Liver (tissue), 8 donors: ENCODE measurements at regions not wholly inside any gene's neighbourhood (a gene's known extent, or its start where the extent isn't known, plus 50 kb on each side); places are given as distances from the start of the nearest gene placed in this dataset.

Experiments
- DNase-seq: peaks from one replicate; pipeline ENCODE4 v3.0.0-alpha.2; 2017; ENCODE audit warnings: low spot score
- H3K27ac ChIP-seq, 2 donors: one replicate each; pipeline ENCODE4 v1.7.0; 2013; ENCODE audit warnings: inconsistent platforms in 2 of 2, low read length in 2 of 2, control low read depth in 1 of 2, low read depth in 1 of 2, mild to moderate bottlenecking in 1 of 2
- H3K27me3 ChIP-seq, 4 donors: one replicate each; pipeline versions ENCODE4 v1.6.1 to v1.7.0; 2013; ENCODE audit warnings: low read length in 3 of 4, inconsistent platforms in 1 of 4, mild to moderate bottlenecking in 1 of 4, moderate library complexity in 1 of 4; ENCODE audit not compliant: control insufficient read depth in 4 of 4, insufficient read depth in 4 of 4
- H3K36me3 ChIP-seq, 4 donors: one replicate each; pipeline versions ENCODE4 v1.6.1 to v1.7.0; 2013; ENCODE audit warnings: low read length in 3 of 4, mild to moderate bottlenecking in 3 of 4, low read depth in 1 of 4, moderate library complexity in 1 of 4; ENCODE audit not compliant: control insufficient read depth in 4 of 4, insufficient read depth in 3 of 4
- H3K4me1 ChIP-seq, 4 donors: one replicate each; pipeline versions ENCODE4 v1.6.1 to v1.7.0; 2013; ENCODE audit warnings: low read length in 3 of 4, mild to moderate bottlenecking in 3 of 4, moderate library complexity in 1 of 4; ENCODE audit not compliant: control insufficient read depth in 4 of 4, insufficient read depth in 4 of 4
- H3K4me3 ChIP-seq, 3 donors: one replicate each; pipeline versions ENCODE4 v1.6.1 to v1.7.0; 2013; ENCODE audit warnings: low read length in 3 of 3, control low read depth in 1 of 3, low read depth in 1 of 3, mild to moderate bottlenecking in 1 of 3
- H3K9ac ChIP-seq, 2 donors: one replicate each; pipeline ENCODE4 v1.7.0; 2013; ENCODE audit warnings: low read length in 2 of 2, mild to moderate bottlenecking in 2 of 2, moderate library complexity in 2 of 2, control low read depth in 1 of 2, low read depth in 1 of 2
- H3K9me3 ChIP-seq, 4 donors: one replicate each; pipeline versions ENCODE4 v1.6.1 to v1.7.0; 2013; ENCODE audit warnings: low read length in 3 of 4; ENCODE audit not compliant: control insufficient read depth in 4 of 4
- EGR1 ChIP-seq, 2 donors: IDR thresholded peaks; 2 replicates each; pipeline ENCODE4 v1.6.1; 2016 to 2018; ENCODE audit warnings: antibody characterized with exemption in 2 of 2, low read depth in 2 of 2
- FOXA1 ChIP-seq: IDR thresholded peaks from 2 replicates; pipeline ENCODE4 v1.6.1; 2016; ENCODE audit warnings: antibody characterized with exemption
- FOXA2 ChIP-seq: IDR thresholded peaks from 2 replicates; pipeline ENCODE4 v1.6.1; 2016; ENCODE audit warnings: antibody characterized with exemption
- GABPA ChIP-seq, 2 donors: IDR thresholded peaks in 1 of 2; conservative IDR thresholded peaks in 1 of 2; 2 replicates each; pipeline ENCODE4 v1.6.1; 2016; ENCODE audit warnings: antibody characterized with exemption in 2 of 2, mild to moderate bottlenecking in 1 of 2, moderate library complexity in 1 of 2
- HNF4A ChIP-seq, 2 donors: conservative IDR thresholded peaks; 2 replicates each; pipeline ENCODE4 v1.6.1; 2016; ENCODE audit warnings: antibody characterized with exemption in 2 of 2, mild to moderate bottlenecking in 2 of 2
- HNF4G ChIP-seq: IDR thresholded peaks from 2 replicates; pipeline ENCODE4 v1.6.1; 2016; ENCODE audit warnings: antibody characterized with exemption
- NR2F2 ChIP-seq: IDR thresholded peaks from 2 replicates; pipeline ENCODE4 v1.6.1; 2016; ENCODE audit warnings: antibody characterized with exemption
- RXRA ChIP-seq, 2 donors: IDR thresholded peaks; 2 replicates each; pipeline ENCODE4 v1.6.1; 2017 to 2018; ENCODE audit warnings: antibody characterized with exemption in 2 of 2, mild to moderate bottlenecking in 1 of 2
- SP1 ChIP-seq: IDR thresholded peaks from 2 replicates; pipeline ENCODE4 v1.6.1; 2018; ENCODE audit warnings: antibody characterized with exemption, mild to moderate bottlenecking
- TAF1 ChIP-seq: conservative IDR thresholded peaks from 2 replicates; pipeline ENCODE4 v1.6.1; 2016; ENCODE audit warnings: antibody characterized with exemption, mild to moderate bottlenecking
- YY1 ChIP-seq: IDR thresholded peaks from 2 replicates; pipeline ENCODE4 v1.6.1; 2016; ENCODE audit warnings: antibody characterized with exemption, mild to moderate bottlenecking
- WGBS: extraction: QIAGEN DNeasy Blood & Tissue Kit; methylation state at CpG from one replicate; pipeline ENCODE4 v1.1.7; 2013; 5-methylcytosine and 5-hydroxymethylcytosine counted together
- TF ChIP-seq, protein P1 (sequence below): IDR thresholded peaks from 2 replicates; pipeline ENCODE4 v1.6.1; 2016; ENCODE audit warnings: antibody characterized with exemption
- TF ChIP-seq, protein P2 (sequence below): IDR thresholded peaks from 2 replicates; pipeline ENCODE4 v1.6.1; 2016; ENCODE audit warnings: antibody characterized with exemption
- TF ChIP-seq, protein P3 (sequence below): fragments of 150-350 bp; IDR thresholded peaks from 2 replicates; pipeline ENCODE4 v1.5.1; 2017; ENCODE audit warnings: improper control_type of control experiment, low read depth, low read length; ENCODE audit not compliant: missing input control
- TF ChIP-seq, protein P4 (sequence below): IDR thresholded peaks from 2 replicates; pipeline ENCODE4 v1.6.1; 2016; ENCODE audit warnings: antibody characterized with exemption, mild to moderate bottlenecking
- TF ChIP-seq, protein P5 (sequence below): IDR thresholded peaks from 2 replicates; pipeline ENCODE4 v1.6.1; 2016; ENCODE audit warnings: antibody characterized with exemption
- donor health status: healthy.
- donor health status: healthy.
- donor health status: healthy.
- donor health status: healthy.
- donor health status: healthy.

DNA sequence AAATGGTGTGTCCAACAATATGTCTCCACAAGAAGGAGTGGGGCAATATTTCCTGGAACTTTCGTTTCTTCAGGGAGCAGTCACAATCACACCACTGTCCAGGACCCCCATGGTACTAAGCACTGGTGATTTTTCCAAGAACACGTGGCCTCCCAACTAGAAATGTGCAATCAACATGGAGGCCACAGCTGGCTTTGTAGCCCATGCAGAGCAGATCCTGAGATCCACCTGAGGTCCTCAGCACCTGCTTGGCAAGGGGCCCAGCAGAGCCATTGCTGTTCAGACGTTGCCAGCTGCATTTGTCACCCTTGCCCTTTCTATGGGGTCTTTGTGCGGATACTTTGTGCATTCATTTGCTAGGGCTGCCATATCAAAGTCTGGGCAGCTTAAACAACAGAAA lies 334.5 kb upstream of the IRX4 start:
- H3K9ac ChIP-seq = no peak overlapping the region
- H3K9me3 ChIP-seq = no peaks in the 10 kb centered on the region
- no peaks in the 10 kb centered on the region for H3K4me1 ChIP-seq
- no peak for DNase-seq
- 60% methylated on average over 4 of the region's 4 CpGs for WGBS
- no peaks in the 10 kb centered on the region for H3K36me3 ChIP-seq
- H3K27me3 ChIP-seq = no peaks in the 10 kb centered on the region
- no peak overlapping the region for H3K27ac ChIP-seq
- TF ChIP-seq TAF1 (no peak), SP1 (no peak), GABPA (IDR thresholded peaks at IDR 0.05 in 1 of 2, conservative IDR thresholded peaks at IDR 0.05 in 1 of 2) (no peak), YY1 (no peak), FOXA2 (no peak), FOXA1 (no peak), RXRA (IDR thresholded peaks at IDR 0.05) (no peak), HNF4A (conservative IDR thresholded peaks at IDR 0.05) (no peak), HNF4G (no peak), NR2F2 (no peak)
- TF ChIP-seq, protein P1, sequence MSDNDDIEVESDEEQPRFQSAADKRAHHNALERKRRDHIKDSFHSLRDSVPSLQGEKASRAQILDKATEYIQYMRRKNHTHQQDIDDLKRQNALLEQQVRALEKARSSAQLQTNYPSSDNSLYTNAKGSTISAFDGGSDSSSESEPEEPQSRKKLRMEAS = no peak
- TF ChIP-seq, protein P2, sequence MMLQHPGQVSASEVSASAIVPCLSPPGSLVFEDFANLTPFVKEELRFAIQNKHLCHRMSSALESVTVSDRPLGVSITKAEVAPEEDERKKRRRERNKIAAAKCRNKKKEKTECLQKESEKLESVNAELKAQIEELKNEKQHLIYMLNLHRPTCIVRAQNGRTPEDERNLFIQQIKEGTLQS = no peak
- TF ChIP-seq, protein P3, sequence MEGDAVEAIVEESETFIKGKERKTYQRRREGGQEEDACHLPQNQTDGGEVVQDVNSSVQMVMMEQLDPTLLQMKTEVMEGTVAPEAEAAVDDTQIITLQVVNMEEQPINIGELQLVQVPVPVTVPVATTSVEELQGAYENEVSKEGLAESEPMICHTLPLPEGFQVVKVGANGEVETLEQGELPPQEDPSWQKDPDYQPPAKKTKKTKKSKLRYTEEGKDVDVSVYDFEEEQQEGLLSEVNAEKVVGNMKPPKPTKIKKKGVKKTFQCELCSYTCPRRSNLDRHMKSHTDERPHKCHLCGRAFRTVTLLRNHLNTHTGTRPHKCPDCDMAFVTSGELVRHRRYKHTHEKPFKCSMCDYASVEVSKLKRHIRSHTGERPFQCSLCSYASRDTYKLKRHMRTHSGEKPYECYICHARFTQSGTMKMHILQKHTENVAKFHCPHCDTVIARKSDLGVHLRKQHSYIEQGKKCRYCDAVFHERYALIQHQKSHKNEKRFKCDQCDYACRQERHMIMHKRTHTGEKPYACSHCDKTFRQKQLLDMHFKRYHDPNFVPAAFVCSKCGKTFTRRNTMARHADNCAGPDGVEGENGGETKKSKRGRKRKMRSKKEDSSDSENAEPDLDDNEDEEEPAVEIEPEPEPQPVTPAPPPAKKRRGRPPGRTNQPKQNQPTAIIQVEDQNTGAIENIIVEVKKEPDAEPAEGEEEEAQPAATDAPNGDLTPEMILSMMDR = no peak
- TF ChIP-seq, protein P4, sequence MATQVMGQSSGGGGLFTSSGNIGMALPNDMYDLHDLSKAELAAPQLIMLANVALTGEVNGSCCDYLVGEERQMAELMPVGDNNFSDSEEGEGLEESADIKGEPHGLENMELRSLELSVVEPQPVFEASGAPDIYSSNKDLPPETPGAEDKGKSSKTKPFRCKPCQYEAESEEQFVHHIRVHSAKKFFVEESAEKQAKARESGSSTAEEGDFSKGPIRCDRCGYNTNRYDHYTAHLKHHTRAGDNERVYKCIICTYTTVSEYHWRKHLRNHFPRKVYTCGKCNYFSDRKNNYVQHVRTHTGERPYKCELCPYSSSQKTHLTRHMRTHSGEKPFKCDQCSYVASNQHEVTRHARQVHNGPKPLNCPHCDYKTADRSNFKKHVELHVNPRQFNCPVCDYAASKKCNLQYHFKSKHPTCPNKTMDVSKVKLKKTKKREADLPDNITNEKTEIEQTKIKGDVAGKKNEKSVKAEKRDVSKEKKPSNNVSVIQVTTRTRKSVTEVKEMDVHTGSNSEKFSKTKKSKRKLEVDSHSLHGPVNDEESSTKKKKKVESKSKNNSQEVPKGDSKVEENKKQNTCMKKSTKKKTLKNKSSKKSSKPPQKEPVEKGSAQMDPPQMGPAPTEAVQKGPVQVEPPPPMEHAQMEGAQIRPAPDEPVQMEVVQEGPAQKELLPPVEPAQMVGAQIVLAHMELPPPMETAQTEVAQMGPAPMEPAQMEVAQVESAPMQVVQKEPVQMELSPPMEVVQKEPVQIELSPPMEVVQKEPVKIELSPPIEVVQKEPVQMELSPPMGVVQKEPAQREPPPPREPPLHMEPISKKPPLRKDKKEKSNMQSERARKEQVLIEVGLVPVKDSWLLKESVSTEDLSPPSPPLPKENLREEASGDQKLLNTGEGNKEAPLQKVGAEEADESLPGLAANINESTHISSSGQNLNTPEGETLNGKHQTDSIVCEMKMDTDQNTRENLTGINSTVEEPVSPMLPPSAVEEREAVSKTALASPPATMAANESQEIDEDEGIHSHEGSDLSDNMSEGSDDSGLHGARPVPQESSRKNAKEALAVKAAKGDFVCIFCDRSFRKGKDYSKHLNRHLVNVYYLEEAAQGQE = no peak
- TF ChIP-seq, protein P5, sequence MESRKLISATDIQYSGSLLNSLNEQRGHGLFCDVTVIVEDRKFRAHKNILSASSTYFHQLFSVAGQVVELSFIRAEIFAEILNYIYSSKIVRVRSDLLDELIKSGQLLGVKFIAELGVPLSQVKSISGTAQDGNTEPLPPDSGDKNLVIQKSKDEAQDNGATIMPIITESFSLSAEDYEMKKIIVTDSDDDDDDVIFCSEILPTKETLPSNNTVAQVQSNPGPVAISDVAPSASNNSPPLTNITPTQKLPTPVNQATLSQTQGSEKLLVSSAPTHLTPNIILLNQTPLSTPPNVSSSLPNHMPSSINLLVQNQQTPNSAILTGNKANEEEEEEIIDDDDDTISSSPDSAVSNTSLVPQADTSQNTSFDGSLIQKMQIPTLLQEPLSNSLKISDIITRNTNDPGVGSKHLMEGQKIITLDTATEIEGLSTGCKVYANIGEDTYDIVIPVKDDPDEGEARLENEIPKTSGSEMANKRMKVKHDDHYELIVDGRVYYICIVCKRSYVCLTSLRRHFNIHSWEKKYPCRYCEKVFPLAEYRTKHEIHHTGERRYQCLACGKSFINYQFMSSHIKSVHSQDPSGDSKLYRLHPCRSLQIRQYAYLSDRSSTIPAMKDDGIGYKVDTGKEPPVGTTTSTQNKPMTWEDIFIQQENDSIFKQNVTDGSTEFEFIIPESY = no peak
- no peak overlapping the region for H3K4me3 ChIP-seq

DNA sequence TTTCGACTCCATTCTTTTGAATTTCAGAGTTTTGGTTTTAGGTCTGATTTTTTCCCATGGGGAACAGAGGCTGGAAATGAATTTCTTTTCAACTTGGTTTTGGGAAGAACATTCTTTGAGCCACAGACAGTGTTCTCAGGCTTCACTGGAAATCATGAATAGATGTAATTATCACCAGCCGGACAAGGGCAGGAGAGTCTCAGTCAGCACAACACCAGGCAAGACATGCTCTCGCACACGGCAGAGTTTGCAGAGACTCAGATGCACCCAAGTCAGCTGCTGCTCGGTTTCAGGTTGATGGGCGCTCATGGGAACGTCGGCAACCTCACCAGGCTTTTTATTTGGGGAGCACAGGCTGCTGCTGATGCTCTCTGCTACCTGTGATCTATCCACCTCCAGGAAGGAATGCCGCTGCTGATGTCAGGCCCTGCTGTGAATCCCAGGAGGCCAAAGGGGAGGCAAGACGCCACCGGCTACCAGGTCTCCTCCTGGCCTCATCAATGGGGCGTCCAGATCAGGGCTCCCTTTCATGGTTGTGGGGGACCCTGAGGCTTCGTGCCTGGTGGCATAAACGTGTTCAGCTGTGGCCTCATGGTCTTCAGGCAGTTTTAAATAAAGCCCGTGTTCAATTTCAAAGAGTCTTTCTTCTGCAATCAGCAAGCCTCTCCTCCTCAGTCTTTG lies 332.3 kb upstream of the IRX4 start:
- H3K27ac ChIP-seq = no peak overlapping the region
- 66% methylated on average over 15 of the region's 15 CpGs for WGBS
- no peaks in the 10 kb centered on the region for H3K4me1 ChIP-seq
- H3K27me3 ChIP-seq = no peaks in the 10 kb centered on the region
- no peak for DNase-seq
- no peak overlapping the region for H3K9ac ChIP-seq
- no peak overlapping the region for H3K4me3 ChIP-seq
- no peaks in the 10 kb centered on the region for H3K9me3 ChIP-seq
- H3K36me3 ChIP-seq = no peaks in the 10 kb centered on the region
- TF ChIP-seq EGR1 (IDR thresholded peaks at IDR 0.05; ENCODE audit: low read depth in 2 of 2) (no peak), SP1 (no peak), YY1 (no peak), HNF4G (no peak), NR2F2 (no peak), HNF4A (conservative IDR thresholded peaks at IDR 0.05) (no peak), FOXA2 (no peak), TAF1 (no peak), GABPA (IDR thresholded peaks at IDR 0.05 in 1 of 2, conservative IDR thresholded peaks at IDR 0.05 in 1 of 2) (no peak)
- TF ChIP-seq, protein P5 = no peak
- TF ChIP-seq, protein P4 = no peak
- TF ChIP-seq, protein P1 = no peak
